HG02571 (cell line): ENCODE measurements at regions not wholly inside any gene's neighbourhood (a gene's known extent, or its start where the extent isn't known, plus 50 kb on each side); places are given as distances from the start of the nearest gene placed in this dataset.
A peak's percentile ranks its signal among the peaks of the same experiment; 100 is the strongest.
"Not testable (repeated sequence)": the region's sequence is repeated elsewhere in the genome, so short reads cannot be mapped to it uniquely, and the experiment has no call there.

Source experiments
- ATAC-seq: cut with Tn5 transposase; IDR thresholded peaks from one replicate; pipeline ENCODE4 v1.9.1; 2021; ENCODE audit warnings: mild to moderate bottlenecking, moderate library complexity; ENCODE audit not compliant: unreplicated experiment

GRCh38 chr11:109668973-109669634, 247.1 kb downstream of the C11orf87 start:
- no peak for ATAC-seq

GRCh38 chr11:109677231-109677630, 255.2 kb downstream of the C11orf87 start:
- ATAC-seq = no peak

GRCh38 chr11:109677876-109678275, 255.9 kb downstream of the C11orf87 start:
- ATAC-seq = no peak

GRCh38 chr11:109680127-109680526, 258.1 kb downstream of the C11orf87 start:
- no peak for ATAC-seq

GRCh38 chr11:109682788-109683187, 260.8 kb downstream of the C11orf87 start:
- ATAC-seq = not testable (repeated sequence)

GRCh38 chr11:109695696-109696095, 273.7 kb downstream of the C11orf87 start:
- ATAC-seq = no peak

GRCh38 chr11:109696191-109696897, 274.4 kb downstream of the C11orf87 start:
- no peak for ATAC-seq

GRCh38 chr11:109697140-109697843, 275.3 kb downstream of the C11orf87 start:
- ATAC-seq = peak; percentile 85

- ATAC-seq = no peak
These were observed 276.2 kb downstream of the C11orf87 start for GRCh38 chr11:109698237-109698636.

- ATAC-seq = no peak
These were observed 282.4 kb downstream of the C11orf87 start for GRCh38 chr11:109704432-109704831.

GRCh38 chr11:109706945-109707344, 285.0 kb downstream of the C11orf87 start:
- no peak for ATAC-seq

GRCh38 chr11:109707411-109707810, 285.4 kb downstream of the C11orf87 start:
- no peak for ATAC-seq

- no peak for ATAC-seq
These were observed 286.2 kb downstream of the C11orf87 start for GRCh38 chr11:109708184-109708583.

GRCh38 chr11:109714444-109714843, 292.5 kb downstream of the C11orf87 start:
- ATAC-seq = not testable (repeated sequence)

- ATAC-seq = not testable (repeated sequence)
These were observed 293.4 kb downstream of the C11orf87 start for GRCh38 chr11:109715424-109715823.

GRCh38 chr11:109726061-109726460, 304.1 kb downstream of the C11orf87 start:
- no peak for ATAC-seq

- no peak for ATAC-seq
These were observed 306.1 kb downstream of the C11orf87 start for GRCh38 chr11:109728056-109728455.

GRCh38 chr11:109729761-109730160, 307.8 kb downstream of the C11orf87 start:
- no peak for ATAC-seq

- no peak for ATAC-seq
These were observed 308.7 kb downstream of the C11orf87 start for GRCh38 chr11:109730669-109731068.

GRCh38 chr11:109731451-109731850, 309.5 kb downstream of the C11orf87 start:
- ATAC-seq = no peak

- ATAC-seq = no peak
These were observed 311.3 kb downstream of the C11orf87 start for GRCh38 chr11:109733245-109733644.

- ATAC-seq = no peak
These were observed 312.6 kb downstream of the C11orf87 start for GRCh38 chr11:109734566-109734965.
